ENCODE measurements at regions not wholly inside any gene's neighbourhood (a gene's known extent, or its start where the extent isn't known, plus 50 kb on each side); places are given as distances from the start of the nearest gene placed in this dataset.

DNA sequence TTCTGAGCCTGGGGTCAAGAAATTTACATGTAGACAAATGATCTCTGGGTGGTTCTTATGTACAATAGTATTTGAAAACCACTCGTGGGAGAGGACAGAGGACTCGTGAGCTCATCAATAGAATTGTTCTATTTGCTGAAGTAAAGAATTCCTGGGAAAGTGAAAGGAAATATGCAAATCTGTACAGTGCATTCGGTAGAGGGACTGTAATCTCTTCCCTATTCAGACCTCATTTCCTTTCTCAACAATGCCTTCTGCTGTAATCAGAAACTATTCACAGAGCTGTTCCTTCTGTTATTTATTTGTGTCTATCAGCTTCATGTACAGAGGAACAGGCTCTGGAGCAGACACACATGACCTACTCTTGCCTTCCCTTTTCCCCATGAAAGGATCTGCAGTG is 709.4 kb upstream of the KIRREL3 start:
- no peak for DNase-seq (ENCODE audit: low read depth)

DNA sequence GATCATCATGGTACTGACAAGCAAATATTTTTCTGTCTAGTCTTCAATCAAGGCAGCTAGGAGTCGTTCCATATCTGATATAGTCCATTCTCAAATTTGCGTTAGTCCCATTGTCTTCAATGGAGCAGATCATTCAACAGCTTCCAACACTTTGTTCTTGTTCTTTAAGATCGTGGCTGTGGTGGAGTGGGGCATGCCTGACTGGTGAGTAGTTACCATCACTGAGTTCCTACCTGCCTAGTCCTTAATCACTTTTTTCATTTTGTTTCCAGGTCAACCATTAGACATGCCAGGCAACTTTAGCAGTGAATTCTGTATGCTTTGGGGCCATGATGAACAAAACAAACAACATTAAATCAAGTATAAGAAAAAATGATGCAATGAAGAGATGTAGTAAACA is 693.1 kb upstream of the KIRREL3 start:
- no peak for DNase-seq (ENCODE audit: low read depth)

DNA sequence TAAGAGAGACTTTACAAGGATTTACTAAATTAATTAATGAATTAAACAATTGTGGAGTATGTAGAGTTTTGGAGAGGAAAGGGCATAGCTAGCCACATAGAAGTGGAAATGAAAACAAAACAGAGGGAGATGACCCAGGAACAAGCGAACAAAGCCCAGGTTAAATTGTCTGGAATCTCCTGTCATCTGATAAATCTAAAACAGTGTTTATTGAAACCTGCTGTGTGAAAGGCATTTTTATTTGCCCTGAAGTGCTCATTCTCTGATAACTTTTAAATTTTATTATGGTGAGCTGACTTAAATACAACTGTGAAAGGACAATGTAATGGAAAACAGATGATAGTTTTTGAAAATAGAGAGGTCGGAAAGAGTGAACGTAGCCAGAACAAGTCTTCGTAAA is 682.8 kb upstream of the KIRREL3 start:
- DNase-seq (ENCODE audit: low read depth), result no peak

DNA sequence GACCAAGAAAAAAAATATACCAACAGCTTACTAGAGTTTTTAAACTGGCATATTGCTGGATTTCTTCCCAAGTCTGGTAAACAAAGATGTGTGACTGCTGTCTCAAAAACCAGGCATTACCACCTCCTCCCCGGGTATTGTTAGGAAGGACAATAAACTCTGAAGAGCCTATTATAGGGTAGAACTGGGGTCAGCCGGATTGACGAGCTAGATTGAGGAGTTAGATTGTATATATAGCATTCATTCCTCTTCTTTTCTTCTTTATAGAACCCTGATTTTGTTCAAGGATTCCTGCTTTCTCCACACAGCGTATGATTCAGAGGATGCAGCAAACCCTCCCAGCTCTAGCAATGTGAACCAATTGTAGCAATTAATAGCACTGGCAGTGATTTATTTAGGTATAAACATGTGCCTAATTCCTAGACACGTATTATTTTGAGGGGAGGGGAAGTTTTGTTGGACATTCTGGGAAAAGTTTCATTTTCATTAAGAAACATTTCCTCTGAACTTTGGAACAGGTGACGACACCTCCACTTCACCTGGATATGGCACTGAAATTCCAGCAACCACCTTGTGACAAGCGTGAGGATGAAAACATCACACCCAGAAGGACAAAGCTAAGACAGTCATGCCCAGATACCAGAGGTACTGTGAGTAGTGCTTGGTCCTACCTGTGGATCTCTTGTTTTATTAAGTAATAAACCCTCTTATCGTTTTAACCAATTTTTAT is 679.4 kb upstream of the KIRREL3 start:
- no peak for DNase-seq (ENCODE audit: low read depth)

DNA sequence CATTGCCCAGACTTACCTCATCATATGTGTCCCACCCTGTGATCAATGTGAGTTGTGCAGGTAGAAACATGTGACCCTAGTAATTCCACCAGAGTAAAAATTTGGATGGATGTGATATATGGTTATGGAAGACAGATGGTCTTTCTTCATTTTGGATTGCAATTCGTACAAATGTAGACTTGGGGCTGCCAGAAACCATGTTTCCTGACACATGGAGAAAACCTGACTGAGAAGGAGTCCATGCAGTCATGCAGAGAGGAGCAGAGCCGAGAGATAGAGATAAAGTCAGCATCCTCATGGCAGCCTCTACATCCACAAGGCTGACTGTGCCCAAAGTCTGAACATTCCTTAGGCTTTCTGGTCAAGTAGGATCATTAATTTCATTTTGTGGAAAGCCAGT is 678.1 kb upstream of the KIRREL3 start:
- no peak for DNase-seq (ENCODE audit: low read depth)

DNA sequence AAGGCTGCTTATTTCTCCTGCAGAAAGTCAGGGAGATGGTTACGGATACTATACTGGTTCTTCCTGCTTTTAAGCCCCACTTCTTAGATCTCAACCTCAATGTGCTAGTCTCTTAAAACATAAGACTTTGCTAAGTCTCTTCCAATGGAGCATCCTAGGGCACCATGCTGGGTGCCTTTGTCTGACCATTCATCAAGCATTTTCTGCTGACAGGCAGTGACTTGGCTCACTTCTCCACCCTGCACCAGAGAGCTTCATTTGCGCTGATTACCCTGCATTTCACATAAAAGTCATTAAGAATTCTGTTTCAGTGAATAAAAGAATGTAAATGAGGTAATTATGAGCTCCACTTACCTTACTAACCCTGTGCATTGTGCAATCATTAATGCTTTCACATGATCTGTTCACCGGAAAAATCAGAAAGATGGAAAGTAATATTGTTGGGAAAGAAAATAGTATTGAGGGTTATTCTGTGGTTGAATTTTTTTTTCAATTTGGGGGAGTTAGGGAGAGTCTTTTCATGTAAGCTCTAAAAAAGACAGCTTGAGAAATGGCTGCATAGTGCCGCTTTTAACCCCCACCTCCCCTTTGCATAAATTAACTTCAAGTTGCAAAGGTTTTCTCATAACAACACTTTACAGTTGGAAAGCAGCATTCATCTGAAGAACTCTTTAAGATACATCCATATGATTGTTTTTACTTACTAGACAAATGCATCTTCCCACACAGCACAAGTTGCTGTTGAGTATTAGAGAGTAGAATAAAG is 677.3 kb upstream of the KIRREL3 start:
- no peak for DNase-seq (ENCODE audit: low read depth)

DNA sequence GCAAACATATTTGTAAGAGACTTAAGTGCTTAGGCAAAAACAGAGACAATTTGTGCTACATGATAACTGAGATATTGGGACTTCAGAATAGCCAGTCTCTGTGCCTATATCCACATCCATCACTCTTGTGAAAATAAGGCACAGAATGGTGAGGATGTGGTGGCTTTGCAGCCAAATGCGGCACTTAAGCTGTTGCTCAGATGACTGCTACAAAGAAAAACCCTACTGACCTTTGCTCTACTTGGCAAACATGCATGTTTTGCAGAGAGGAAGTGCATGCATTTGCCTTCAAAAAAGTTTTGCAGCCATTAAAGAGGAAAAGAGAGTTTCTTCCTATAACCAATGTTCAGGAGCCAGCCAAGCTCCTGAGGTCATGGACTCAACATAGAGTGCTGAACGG is 675.0 kb upstream of the KIRREL3 start:
- DNase-seq (ENCODE audit: low read depth), result no peak

DNA sequence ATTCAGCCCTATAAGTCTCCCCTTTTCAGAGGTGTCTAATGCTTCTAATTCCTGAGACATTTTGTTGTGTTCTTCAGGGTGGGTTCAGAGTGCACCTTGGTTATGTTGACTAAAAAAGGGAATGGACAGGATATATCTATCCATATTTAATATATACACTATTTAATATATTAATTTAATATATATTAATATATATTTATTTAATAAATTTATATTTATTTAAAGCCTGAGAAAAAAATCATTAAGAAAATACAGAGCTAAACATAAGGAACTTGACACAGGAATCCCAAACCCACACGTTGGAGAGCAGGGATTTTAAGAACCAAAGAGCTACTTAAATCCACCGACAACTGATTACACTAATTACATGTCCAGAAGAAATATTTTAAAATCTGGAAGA is 674.2 kb upstream of the KIRREL3 start:
- DNase-seq (ENCODE audit: low read depth), result no peak

DNA sequence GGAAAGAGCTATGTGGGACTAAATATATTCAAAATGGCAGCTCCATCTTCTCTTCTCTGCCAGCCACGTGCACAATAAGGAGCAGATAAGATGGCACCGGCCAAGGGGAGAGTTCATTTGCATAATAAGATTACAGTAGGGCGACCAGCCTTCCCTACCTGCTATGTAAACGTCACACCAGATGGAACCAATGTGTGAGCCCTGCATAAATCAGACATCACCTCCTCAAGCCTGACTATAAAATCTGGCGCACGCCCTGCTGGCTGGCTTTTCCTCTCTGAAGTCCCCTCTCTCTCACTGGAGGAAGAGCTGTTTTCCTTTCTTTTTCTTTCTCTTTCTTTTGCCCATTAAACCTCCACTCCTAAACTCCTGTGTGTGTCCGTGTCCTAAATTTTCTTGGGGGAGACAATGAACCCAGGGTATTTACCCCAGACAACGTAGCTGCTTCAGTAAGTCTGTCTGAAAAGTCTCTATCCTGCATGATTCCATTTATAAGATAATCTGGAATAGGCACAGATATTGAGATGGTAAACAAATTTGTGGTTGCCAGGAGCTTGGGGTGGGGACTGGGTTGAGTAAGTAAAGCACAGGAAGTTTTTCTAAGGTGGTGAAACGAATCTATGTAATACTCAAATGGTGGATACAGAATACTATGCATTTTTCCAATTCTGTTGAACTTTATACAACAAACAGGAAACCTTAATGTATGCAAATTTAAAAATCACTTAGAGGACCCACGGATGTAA is 670.0 kb upstream of the KIRREL3 start:
- no peak for DNase-seq (ENCODE audit: low read depth)

DNA sequence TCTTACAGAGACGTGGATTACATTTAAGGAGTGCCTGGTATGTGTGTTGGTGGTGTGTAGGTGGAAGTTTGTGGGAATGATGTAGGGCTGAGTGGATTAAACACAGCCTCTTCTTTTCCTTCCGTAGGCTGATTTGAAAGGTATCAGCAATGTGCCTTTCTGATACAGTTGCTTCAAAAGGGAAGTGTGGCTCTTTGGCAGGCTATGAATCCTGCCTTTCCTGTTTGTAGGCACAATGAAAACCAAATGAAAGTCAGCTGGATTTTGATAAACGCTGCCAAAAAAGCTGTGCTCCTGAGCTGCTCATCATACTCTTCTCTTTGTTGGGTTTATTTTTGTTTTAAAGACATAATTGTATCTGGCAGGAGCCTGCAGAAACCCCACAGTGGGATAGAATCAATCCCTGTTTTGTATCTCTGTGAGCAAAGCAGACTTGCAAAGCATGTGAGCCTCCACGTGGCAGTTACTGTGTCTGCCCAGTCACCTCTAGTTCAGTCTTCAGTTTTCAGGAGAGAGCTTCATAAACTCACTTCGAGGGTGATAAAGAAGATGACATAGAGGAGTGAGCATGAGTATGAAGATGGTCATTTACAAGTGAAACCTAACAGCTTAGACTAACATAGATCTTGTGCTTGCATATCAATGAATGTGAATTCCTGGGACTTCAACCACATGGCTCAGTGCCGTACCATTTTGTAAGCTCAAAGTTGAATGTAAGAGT is 655.7 kb upstream of the KIRREL3 start:
- DNase-seq (ENCODE audit: low read depth), result no peak

DNA sequence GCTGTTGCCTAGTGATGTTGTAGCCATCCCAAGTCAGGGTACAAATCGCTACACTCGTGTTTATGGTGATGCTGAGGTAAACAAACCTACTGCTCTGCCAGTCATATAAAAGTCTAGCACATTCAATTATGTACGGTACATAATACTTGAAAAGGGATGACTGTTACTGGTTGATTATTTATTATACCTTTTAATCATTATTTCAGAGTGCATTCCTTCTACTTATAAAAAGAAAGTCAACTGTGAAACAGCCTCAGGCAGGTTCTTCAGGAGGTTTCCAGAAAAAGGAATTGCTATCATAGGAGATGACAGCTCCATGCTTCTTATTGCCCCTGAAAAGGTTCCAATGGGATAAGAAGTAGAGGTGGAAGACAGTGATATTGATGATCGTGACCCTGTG is 652.5 kb upstream of the KIRREL3 start:
- no peak for DNase-seq (ENCODE audit: low read depth)

DNA sequence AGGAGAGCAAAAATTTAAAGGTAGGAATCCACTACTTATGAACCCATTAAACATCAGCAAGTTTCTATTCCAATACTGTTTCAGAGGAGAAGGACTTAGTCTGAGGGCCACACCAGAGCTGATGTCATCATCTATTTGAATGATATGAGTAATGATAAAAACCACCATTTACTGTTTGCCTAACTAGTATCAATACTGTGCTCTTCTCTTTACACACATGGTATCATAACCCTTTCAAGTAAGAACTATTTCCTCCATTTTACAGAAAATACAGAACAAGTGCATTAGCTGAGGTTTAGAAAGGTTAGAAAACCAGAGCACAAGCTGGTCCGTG is 651.3 kb upstream of the KIRREL3 start:
- DNase-seq (ENCODE audit: low read depth), result no peak

DNA sequence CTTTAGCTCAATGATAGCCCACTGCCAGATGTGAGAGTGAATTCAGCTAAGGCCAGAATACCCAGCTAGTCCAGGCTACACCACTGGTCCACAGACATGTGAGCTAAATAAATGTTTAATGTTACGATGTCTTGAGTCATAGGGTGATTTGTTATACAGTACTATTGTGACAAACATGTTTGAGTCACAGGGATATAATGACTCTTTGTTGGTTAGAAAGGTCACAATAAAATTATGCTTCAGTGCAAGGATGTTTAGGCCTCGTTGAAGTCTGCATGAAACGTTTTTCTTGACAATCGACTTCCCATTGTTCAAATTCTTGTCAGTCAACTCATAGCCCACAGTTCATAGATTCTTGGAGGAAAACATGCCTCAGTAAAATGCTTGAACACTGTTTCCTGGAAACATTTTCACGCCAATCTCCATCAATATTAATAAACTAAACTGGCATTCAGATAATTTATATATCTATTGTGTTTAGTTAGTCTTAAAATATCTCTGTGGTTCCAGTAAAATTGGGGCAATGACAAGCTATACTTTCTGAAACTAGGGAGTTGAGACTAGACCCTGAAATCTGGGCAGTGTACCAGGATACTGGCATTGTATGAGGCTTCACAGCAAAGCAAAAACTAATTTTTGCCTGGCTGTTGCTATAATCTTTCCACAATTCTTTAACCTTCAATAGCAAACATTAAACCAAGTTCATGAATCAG is 650.8 kb upstream of the KIRREL3 start:
- no peak for DNase-seq (ENCODE audit: low read depth)

DNA sequence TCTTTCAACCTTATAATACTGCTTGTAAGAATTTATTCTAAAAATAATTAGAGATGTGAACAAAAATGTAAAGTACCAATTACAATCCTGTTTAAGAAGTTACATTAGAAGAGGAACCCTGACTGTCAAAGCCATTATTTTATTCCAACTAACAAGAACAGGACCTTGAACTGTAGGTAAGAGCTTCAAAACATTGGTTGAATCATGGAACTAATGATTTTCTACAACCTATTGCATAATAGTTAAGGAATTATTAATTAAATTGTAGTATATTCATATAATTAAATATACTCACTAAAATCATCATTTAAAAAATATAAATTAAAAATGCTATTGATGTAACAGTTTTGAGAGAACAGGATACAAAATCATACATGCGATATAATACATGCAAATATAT is 649.4 kb upstream of the KIRREL3 start:
- no peak for DNase-seq (ENCODE audit: low read depth)

DNA sequence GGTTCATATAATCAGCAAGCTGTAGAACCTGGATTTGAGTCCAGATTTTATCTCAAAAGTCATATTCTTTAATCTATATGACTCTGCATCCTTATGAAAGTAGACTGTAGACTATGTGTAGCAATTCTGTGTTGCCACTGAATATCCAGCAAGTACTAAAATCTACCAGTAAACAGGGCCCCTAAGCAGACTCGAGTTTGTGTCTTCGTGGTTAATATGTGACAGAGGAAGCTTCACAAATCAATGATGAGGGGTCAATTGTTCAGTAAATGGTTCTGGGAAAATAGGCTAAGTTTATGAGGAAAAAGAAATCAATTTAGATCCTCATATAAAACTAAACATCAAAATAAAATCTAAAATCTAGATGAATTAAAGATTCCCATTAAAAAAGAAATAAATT is 648.5 kb upstream of the KIRREL3 start:
- DNase-seq (ENCODE audit: low read depth), result no peak

DNA sequence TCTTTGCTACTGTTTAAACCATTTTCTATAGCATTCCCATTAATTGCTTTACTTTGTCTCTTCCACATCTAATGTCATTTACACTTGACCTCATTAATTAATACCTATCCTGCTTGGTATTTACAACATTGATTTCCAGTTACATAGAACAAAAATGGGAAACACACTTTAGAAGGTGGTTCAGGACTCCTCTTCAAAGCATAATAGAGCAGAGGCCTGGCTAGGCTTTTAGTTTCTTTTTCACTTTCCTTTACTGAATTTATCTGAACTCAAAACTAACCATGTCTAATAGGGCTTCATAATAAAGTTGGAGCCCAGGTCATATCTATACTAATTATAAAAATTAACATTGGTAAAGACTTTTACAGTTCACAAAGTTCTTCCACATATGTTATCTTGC is 648.0 kb upstream of the KIRREL3 start:
- no peak for DNase-seq (ENCODE audit: low read depth)

DNA sequence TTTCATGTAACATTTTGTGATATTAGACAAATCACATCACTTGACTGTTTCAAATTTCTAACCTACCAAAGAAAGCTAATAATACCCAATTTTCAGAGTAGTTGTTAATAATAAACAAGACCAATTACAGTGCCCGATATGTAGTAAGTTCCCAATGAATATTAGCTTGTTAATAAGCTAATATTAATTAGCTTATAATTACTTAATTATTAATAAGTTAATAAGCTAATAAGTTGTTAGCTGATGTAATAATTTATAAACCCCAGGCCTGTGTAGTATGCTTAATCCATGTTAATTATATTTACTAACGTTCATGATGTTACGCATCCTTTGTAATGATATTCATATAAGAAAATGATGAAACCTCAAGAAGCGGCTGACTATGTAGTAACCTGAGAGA is 643.8 kb upstream of the KIRREL3 start:
- no peak for DNase-seq (ENCODE audit: low read depth)

DNA sequence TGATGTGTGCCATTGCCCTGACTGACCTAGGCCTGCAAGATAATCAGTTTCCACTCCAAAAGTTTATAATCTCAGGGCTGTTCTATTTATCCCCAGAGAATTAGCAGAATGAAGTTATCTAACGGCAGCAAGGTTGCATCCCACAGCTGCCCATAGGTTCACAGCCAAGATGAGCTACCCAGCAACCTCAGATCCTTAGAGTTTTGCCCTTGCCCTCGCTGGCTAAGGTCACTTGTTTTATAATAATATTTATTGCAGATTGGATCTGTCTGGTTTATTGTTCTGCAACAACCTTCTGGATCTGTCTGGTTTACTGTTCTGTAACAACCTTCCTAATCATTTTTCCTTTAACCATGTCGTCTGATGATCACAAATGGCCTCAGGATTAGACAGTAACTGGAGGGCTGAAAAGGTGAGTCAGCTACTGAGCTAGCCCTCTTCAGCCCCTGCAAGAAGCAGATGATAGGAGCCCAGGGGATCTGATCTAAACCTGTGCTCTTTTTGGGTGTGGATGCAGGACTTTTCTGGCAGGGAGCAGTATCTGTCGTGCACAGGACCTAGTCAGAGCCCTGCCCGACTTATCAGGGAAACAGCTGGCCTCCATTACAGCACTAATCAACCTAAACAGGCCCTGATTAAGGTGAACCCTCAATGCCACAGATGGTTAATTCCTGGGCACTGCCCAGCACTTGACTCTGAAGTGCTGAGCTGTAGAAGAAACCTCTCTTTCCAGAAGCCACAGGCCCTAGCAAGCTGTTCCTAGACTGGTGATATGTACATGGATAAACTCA is 642.9 kb upstream of the KIRREL3 start:
- DNase-seq (ENCODE audit: low read depth), result no peak

DNA sequence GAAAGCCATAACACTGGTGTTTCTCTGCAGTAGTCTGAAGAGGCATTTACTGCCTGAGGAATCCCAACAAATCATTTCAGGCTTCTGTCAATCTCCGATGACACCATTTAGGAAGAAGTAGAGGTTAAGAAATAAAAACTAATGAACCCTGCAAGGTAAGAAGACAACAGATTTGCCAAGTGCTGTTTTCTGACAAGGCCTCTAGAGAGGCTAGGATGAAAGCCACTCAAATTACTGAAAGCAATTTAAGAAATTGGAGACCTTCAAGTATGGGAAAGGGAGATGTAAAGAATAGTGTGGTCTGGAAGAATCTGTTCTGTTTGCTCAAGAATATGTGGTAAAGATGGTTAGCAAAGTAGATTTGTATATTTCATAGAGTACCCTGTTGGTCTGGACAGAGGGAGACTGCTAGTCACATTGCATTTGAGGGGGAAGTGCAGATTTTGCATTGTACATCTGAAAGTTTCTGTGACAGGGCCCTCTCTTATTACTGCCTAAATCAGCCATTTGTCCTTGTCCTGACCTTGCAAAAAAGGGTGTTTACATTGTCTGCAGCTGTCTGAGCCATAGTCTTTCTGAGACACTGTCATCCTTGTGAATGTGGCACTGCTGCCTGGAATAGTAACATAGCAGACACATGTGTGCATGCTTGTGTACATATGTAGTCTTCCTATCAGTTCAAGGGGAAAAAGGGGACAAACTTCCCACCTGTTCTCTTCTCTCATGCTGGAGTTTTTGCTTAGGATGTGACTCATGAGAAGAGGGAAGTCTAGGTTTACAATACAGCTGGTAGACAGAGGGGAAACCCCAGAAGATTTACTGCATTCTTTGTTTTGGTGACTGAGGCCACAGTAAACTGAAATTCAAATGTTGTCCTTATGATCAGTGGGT is 640.2 kb upstream of the KIRREL3 start:
- no peak for DNase-seq (ENCODE audit: low read depth)

DNA sequence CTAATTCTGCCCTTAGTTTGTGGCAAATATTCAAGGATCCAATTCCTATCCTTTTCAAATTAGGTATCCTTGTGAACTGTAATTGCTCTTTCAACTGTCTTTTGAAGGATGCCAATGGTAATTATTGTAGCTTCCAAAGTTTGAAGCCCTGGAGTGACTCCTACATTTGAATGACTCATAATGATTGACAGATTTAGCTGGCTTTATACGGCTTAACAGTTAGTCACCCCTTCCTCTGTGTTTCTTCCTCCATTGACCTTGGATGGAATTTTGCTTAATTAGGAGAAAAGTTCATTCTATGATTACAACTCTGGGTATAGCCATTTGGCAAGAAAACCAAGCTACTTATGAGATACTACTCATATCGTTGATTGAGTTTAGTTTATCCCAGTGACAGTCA is 639.3 kb upstream of the KIRREL3 start:
- no peak for DNase-seq (ENCODE audit: low read depth)
